ENCODE measurements at regions not wholly inside any gene's neighbourhood (a gene's known extent, or its start where the extent isn't known, plus 50 kb on each side); places are given as distances from the start of the nearest gene placed in this dataset.
A peak's percentile ranks its signal among the peaks of the same experiment; 100 is the strongest.

GRCh38 chr2:133668547-133668946 lies 100.3 kb upstream of the NCKAP5 start:
- peaks cover 9% of the 10 kb centered on the region for H3K4me1 ChIP-seq (ENCODE audit: insufficient read depth, low read length, poor library complexity, severe bottlenecking)
- CTCF ChIA-PET = no interaction called here
- BruUV-seq (replicated peaks) = no TSS peak
- no peak for TF ChIP-seq EZH2 (IDR thresholded peaks at IDR 0.05; ENCODE audit: borderline replicate concordance, low read depth, low read length, poor library complexity, severe bottlenecking)
- TF ChIP-seq, protein P1, sequence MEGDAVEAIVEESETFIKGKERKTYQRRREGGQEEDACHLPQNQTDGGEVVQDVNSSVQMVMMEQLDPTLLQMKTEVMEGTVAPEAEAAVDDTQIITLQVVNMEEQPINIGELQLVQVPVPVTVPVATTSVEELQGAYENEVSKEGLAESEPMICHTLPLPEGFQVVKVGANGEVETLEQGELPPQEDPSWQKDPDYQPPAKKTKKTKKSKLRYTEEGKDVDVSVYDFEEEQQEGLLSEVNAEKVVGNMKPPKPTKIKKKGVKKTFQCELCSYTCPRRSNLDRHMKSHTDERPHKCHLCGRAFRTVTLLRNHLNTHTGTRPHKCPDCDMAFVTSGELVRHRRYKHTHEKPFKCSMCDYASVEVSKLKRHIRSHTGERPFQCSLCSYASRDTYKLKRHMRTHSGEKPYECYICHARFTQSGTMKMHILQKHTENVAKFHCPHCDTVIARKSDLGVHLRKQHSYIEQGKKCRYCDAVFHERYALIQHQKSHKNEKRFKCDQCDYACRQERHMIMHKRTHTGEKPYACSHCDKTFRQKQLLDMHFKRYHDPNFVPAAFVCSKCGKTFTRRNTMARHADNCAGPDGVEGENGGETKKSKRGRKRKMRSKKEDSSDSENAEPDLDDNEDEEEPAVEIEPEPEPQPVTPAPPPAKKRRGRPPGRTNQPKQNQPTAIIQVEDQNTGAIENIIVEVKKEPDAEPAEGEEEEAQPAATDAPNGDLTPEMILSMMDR (conservative IDR thresholded peaks at IDR 0.05; ENCODE audit: low read depth, low read length) = no peak
- H3K9me3 ChIP-seq (ENCODE audit: low read depth, low read length, poor library complexity, severe bottlenecking) = peaks cover 19% of the 10 kb centered on the region
- H3K36me3 ChIP-seq (ENCODE audit: insufficient read depth, low read length, poor library complexity, severe bottlenecking) = no peaks in the 10 kb centered on the region
- intact Hi-C loops (cut with micrococcal nuclease; ENCODE audit: unreplicated experiment) = no loop called here
- no peaks in the 10 kb centered on the region for H3K27me3 ChIP-seq (replicated peaks; ENCODE audit: insufficient read depth, low read depth, low read length, poor library complexity)
- DNase-seq (ENCODE audit: low spot score) = no peak
- H3K4me3 ChIP-seq (ENCODE audit: low read depth, low read length, poor library complexity, severe bottlenecking) = no peak overlapping the region
- no peak overlapping the region for H3K27ac ChIP-seq (ENCODE audit: low read depth, low read length, poor library complexity, severe bottlenecking)
- POLR2A ChIA-PET (ENCODE audit: low non-redundant PET) = no interaction called here

- H3K4me3 ChIP-seq (ENCODE audit: low read depth, low read length, poor library complexity, severe bottlenecking) = peak overlapping the region; percentile 40
- ChIA-PET POLR2A (ENCODE audit: low non-redundant PET) (no interaction called here), CTCF (no interaction called here)
- no peaks in the 10 kb centered on the region for H3K27me3 ChIP-seq (replicated peaks; ENCODE audit: insufficient read depth, low read depth, low read length, poor library complexity)
- no peak for DNase-seq (ENCODE audit: low spot score)
- peak overlapping the region; percentile 90 for H3K27ac ChIP-seq (ENCODE audit: low read depth, low read length, poor library complexity, severe bottlenecking)
- no TSS peak for BruUV-seq (replicated peaks)
- peaks cover 11% of the 10 kb centered on the region for H3K9me3 ChIP-seq (ENCODE audit: low read depth, low read length, poor library complexity, severe bottlenecking)
- H3K4me1 ChIP-seq (ENCODE audit: insufficient read depth, low read length, poor library complexity, severe bottlenecking) = peaks cover 42% of the 10 kb centered on the region
- intact Hi-C loops (cut with micrococcal nuclease; ENCODE audit: unreplicated experiment) = no loop called here
- no peak for TF ChIP-seq EZH2 (IDR thresholded peaks at IDR 0.05; ENCODE audit: borderline replicate concordance, low read depth, low read length, poor library complexity, severe bottlenecking)
- TF ChIP-seq, protein P1 (conservative IDR thresholded peaks at IDR 0.05; ENCODE audit: low read depth, low read length) = no peak
- H3K36me3 ChIP-seq (ENCODE audit: insufficient read depth, low read length, poor library complexity, severe bottlenecking) = no peaks in the 10 kb centered on the region
These were observed 105.1 kb upstream of the NCKAP5 start for GRCh38 chr2:133673305-133673905.

DNA sequence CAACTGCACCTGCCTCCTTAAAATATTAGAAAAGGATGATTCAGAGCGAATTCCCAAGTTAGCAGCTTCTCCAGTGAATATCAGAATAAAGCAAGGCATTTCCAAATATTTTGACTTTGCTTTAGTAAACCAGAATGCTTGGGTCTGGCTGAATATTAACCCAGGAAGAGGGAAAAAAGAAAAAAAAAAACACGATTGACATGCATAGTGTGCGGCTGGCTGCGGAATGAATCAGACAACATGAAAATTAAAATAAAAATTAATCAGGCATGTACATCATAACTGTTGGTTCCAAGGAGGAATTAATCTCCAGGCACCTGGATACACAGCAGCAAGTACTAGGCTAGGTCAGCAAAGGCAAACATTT lies 105.8 kb upstream of the NCKAP5 start:
- no peaks in the 10 kb centered on the region for H3K27me3 ChIP-seq (replicated peaks; ENCODE audit: insufficient read depth, low read depth, low read length, poor library complexity)
- no TSS peak for BruUV-seq (replicated peaks)
- POLR2A ChIA-PET (ENCODE audit: low non-redundant PET) = no interaction called here
- peak overlapping the region; percentile 40 for H3K4me3 ChIP-seq (ENCODE audit: low read depth, low read length, poor library complexity, severe bottlenecking)
- peaks cover 42% of the 10 kb centered on the region for H3K4me1 ChIP-seq (ENCODE audit: insufficient read depth, low read length, poor library complexity, severe bottlenecking)
- peak overlapping the region; percentile 90 for H3K27ac ChIP-seq (ENCODE audit: low read depth, low read length, poor library complexity, severe bottlenecking)
- intact Hi-C loops (cut with micrococcal nuclease; ENCODE audit: unreplicated experiment) = no loop called here
- CTCF ChIA-PET = no interaction called here
- H3K36me3 ChIP-seq (ENCODE audit: insufficient read depth, low read length, poor library complexity, severe bottlenecking) = no peaks in the 10 kb centered on the region
- TF ChIP-seq EZH2 (IDR thresholded peaks at IDR 0.05; ENCODE audit: borderline replicate concordance, low read depth, low read length, poor library complexity, severe bottlenecking) = no peak
- TF ChIP-seq, protein P1 (conservative IDR thresholded peaks at IDR 0.05; ENCODE audit: low read depth, low read length) = no peak
- peaks cover 5% of the 10 kb centered on the region for H3K9me3 ChIP-seq (ENCODE audit: low read depth, low read length, poor library complexity, severe bottlenecking)
- DNase-seq (ENCODE audit: low spot score) = no peak

Measured in A673 (cell line).